ENCODE measurements at regions not wholly inside any gene's neighbourhood (a gene's known extent, or its start where the extent isn't known, plus 50 kb on each side); places are given as distances from the start of the nearest gene placed in this dataset.

DNA sequence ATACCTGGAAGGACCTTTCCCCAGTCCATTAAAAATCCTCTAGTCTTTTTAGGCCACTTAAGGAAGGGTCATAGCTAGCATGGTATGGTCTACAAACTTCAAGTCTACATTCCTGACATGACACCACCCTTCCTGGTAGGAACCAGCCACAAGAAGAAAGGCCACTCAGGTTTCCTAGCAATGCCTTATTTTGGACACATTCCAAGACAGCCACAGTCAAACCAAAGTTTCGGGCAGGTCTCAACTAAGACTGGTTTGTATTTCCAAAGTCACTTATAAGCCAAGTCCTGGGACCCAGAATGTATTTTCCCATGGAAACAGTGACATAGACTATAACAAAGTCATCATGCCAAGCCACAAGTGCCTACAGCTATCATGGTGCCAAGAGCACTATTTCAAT is 50.6 kb upstream of the SLC44A3 start:
- H3K36me3 ChIP-seq (ENCODE audit: control insufficient read depth in 2 of 2, insufficient read depth in 1 of 2, low read length in 2 of 2) = no peaks in the 10 kb centered on the region
- no peak for TF ChIP-seq ZBTB1 (tag by site-specific recombination; IDR thresholded peaks at IDR 0.05)
- TF ChIP-seq RBAK (tag by site-specific recombination; IDR thresholded peaks at IDR 0.05) = no peak
- no peak for TF ChIP-seq ZNF423 (tag by site-specific recombination; IDR thresholded peaks at IDR 0.05)
- no peak for TF ChIP-seq ZNF169 (tag by site-specific recombination; IDR thresholded peaks at IDR 0.05)
- TF ChIP-seq, protein P1, sequence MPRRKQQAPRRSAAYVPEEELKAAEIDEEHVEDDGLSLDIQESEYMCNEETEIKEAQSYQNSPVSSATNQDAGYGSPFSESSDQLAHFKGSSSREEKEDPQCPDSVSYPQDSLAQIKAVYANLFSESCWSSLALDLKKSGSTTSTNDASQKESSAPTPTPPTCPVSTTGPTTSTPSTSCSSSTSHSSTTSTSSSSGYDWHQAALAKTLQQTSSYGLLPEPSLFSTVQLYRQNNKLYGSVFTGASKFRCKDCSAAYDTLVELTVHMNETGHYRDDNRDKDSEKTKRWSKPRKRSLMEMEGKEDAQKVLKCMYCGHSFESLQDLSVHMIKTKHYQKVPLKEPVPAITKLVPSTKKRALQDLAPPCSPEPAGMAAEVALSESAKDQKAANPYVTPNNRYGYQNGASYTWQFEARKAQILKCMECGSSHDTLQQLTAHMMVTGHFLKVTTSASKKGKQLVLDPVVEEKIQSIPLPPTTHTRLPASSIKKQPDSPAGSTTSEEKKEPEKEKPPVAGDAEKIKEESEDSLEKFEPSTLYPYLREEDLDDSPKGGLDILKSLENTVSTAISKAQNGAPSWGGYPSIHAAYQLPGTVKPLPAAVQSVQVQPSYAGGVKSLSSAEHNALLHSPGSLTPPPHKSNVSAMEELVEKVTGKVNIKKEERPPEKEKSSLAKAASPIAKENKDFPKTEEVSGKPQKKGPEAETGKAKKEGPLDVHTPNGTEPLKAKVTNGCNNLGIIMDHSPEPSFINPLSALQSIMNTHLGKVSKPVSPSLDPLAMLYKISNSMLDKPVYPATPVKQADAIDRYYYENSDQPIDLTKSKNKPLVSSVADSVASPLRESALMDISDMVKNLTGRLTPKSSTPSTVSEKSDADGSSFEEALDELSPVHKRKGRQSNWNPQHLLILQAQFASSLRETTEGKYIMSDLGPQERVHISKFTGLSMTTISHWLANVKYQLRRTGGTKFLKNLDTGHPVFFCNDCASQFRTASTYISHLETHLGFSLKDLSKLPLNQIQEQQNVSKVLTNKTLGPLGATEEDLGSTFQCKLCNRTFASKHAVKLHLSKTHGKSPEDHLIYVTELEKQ (tag by site-specific recombination; IDR thresholded peaks at IDR 0.05; ENCODE audit: borderline replicate concordance) = no peak
- TF ChIP-seq, protein P2, sequence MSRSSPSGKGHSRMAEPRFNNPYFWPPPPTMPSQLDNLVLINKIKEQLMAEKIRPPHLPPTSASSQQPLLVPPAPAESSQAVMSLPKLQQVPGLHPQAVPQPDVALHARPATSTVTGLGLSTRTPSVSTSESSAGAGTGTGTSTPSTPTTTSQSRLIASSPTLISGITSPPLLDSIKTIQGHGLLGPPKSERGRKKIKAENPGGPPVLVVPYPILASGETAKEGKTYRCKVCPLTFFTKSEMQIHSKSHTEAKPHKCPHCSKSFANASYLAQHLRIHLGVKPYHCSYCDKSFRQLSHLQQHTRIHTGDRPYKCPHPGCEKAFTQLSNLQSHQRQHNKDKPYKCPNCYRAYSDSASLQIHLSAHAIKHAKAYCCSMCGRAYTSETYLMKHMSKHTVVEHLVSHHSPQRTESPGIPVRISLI (tag by site-specific recombination; IDR thresholded peaks at IDR 0.05) = no peak
- TF ChIP-seq ZNF202 (tag by site-specific recombination; IDR thresholded peaks at IDR 0.05; ENCODE audit: borderline replicate concordance) = no peak
- TF ChIP-seq ZNF548 (tag by site-specific recombination; IDR thresholded peaks at IDR 0.05) = no peak
- TF ChIP-seq ZNF48 (tag by site-specific recombination; IDR thresholded peaks at IDR 0.05) = no peak
- TF ChIP-seq, protein P3, sequence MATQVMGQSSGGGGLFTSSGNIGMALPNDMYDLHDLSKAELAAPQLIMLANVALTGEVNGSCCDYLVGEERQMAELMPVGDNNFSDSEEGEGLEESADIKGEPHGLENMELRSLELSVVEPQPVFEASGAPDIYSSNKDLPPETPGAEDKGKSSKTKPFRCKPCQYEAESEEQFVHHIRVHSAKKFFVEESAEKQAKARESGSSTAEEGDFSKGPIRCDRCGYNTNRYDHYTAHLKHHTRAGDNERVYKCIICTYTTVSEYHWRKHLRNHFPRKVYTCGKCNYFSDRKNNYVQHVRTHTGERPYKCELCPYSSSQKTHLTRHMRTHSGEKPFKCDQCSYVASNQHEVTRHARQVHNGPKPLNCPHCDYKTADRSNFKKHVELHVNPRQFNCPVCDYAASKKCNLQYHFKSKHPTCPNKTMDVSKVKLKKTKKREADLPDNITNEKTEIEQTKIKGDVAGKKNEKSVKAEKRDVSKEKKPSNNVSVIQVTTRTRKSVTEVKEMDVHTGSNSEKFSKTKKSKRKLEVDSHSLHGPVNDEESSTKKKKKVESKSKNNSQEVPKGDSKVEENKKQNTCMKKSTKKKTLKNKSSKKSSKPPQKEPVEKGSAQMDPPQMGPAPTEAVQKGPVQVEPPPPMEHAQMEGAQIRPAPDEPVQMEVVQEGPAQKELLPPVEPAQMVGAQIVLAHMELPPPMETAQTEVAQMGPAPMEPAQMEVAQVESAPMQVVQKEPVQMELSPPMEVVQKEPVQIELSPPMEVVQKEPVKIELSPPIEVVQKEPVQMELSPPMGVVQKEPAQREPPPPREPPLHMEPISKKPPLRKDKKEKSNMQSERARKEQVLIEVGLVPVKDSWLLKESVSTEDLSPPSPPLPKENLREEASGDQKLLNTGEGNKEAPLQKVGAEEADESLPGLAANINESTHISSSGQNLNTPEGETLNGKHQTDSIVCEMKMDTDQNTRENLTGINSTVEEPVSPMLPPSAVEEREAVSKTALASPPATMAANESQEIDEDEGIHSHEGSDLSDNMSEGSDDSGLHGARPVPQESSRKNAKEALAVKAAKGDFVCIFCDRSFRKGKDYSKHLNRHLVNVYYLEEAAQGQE (tag by site-specific recombination; IDR thresholded peaks at IDR 0.05) = no peak
- TF ChIP-seq ZNF747 (tag by site-specific recombination; IDR thresholded peaks at IDR 0.05) = no peak
- no peak for TF ChIP-seq ZNF433 (tag by site-specific recombination; IDR thresholded peaks at IDR 0.05; ENCODE audit: low read depth)
- TF ChIP-seq, protein P4, sequence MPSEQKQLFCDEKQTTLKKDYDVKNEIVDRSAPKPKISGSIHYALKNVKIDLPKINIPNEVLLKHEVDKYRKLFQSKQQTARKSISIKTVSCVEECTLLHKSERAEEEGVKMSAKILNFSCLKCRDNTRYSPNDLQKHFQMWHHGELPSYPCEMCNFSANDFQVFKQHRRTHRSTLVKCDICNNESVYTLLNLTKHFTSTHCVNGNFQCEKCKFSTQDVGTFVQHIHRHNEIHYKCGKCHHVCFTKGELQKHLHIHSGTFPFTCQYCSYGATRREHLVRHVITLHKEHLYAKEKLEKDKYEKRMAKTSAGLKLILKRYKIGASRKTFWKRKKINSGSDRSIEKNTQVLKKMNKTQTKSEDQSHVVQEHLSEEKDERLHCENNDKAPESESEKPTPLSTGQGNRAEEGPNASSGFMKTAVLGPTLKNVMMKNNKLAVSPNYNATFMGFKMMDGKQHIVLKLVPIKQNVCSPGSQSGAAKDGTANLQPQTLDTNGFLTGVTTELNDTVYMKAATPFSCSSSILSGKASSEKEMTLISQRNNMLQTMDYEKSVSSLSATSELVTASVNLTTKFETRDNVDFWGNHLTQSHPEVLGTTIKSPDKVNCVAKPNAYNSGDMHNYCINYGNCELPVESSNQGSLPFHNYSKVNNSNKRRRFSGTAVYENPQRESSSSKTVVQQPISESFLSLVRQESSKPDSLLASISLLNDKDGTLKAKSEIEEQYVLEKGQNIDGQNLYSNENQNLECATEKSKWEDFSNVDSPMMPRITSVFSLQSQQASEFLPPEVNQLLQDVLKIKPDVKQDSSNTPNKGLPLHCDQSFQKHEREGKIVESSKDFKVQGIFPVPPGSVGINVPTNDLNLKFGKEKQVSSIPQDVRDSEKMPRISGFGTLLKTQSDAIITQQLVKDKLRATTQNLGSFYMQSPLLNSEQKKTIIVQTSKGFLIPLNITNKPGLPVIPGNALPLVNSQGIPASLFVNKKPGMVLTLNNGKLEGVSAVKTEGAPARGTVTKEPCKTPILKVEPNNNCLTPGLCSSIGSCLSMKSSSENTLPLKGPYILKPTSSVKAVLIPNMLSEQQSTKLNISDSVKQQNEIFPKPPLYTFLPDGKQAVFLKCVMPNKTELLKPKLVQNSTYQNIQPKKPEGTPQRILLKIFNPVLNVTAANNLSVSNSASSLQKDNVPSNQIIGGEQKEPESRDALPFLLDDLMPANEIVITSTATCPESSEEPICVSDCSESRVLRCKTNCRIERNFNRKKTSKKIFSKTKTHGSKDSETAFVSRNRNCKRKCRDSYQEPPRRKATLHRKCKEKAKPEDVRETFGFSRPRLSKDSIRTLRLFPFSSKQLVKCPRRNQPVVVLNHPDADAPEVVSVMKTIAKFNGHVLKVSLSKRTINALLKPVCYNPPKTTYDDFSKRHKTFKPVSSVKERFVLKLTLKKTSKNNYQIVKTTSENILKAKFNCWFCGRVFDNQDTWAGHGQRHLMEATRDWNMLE (tag by site-specific recombination; conservative IDR thresholded peaks at IDR 0.05; ENCODE audit: low read depth) = no peak
- TF ChIP-seq ZNF626 (tag by site-specific recombination; IDR thresholded peaks at IDR 0.05) = no peak
- no peak for TF ChIP-seq ZNF214 (tag by site-specific recombination; IDR thresholded peaks at IDR 0.05; ENCODE audit: borderline replicate concordance)
- no peak for TF ChIP-seq KLF1 (tag by site-specific recombination; IDR thresholded peaks at IDR 0.05)
- TF ChIP-seq, protein P5, sequence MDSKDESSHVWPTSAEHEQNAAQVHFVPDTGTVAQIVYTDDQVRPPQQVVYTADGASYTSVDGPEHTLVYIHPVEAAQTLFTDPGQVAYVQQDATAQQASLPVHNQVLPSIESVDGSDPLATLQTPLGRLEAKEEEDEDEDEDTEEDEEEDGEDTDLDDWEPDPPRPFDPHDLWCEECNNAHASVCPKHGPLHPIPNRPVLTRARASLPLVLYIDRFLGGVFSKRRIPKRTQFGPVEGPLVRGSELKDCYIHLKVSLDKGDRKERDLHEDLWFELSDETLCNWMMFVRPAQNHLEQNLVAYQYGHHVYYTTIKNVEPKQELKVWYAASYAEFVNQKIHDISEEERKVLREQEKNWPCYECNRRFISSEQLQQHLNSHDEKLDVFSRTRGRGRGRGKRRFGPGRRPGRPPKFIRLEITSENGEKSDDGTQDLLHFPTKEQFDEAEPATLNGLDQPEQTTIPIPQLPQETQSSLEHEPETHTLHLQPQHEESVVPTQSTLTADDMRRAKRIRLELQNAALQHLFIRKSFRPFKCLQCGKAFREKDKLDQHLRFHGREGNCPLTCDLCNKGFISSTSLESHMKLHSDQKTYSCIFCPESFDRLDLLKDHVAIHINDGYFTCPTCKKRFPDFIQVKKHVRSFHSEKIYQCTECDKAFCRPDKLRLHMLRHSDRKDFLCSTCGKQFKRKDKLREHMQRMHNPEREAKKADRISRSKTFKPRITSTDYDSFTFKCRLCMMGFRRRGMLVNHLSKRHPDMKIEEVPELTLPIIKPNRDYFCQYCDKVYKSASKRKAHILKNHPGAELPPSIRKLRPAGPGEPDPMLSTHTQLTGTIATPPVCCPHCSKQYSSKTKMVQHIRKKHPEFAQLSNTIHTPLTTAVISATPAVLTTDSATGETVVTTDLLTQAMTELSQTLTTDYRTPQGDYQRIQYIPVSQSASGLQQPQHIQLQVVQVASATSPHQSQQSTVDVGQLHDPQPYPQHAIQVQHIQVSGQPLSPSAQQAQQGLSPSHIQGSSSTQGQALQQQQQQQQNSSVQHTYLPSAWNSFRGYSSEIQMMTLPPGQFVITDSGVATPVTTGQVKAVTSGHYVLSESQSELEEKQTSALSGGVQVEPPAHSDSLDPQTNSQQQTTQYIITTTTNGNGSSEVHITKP (tag by site-specific recombination; IDR thresholded peaks at IDR 0.05) = no peak
- no peaks in the 10 kb centered on the region for H3K4me1 ChIP-seq (ENCODE audit: control insufficient read depth, insufficient read depth, low read length)
- H3K9me3 ChIP-seq (ENCODE audit: control insufficient read depth, insufficient read depth, low read depth, low read length) = no peaks in the 10 kb centered on the region
- ChIA-PET CTCF (interaction anchor here (0.6 kb wide), 1 partner anchor 10 kb away, joined by 3 read pairs; no protein-coding TSS in a partner anchor), POLR2A (no interaction called here)
- H3K27ac ChIP-seq (ENCODE audit: extremely low read depth, low read depth, low read length) = no peak overlapping the region
- no peak overlapping the region for H3K4me3 ChIP-seq (ENCODE audit: low read depth, low read length)
